SJSA1 (cell line): ENCODE measurements at regions not wholly inside any gene's neighbourhood (a gene's known extent, or its start where the extent isn't known, plus 50 kb on each side); places are given as distances from the start of the nearest gene placed in this dataset.
"Not testable (repeated sequence)": the region's sequence is repeated elsewhere in the genome, so short reads cannot be mapped to it uniquely, and the experiment has no call there.

Experiments used
- DNase-seq, 2 experiments: peaks; one replicate each; pipeline ENCODE4 v3.0.0-alpha.2; 2015 to 2020; ENCODE audit warnings: low spot score in 2 of 2, low read depth in 1 of 2
- H3K27ac ChIP-seq: fragments of 250-450 bp; sonication (Bioruptor Pico); 2 replicates; pipeline ENCODE4 v1.5.1; 2020; ENCODE audit warnings: mild to moderate bottlenecking, moderate library complexity
- H3K27me3 ChIP-seq: fragments of 250-450 bp; sonication (Bioruptor Pico); replicated peaks from 2 replicates; pipeline ENCODE4 v1.5.1; 2020; ENCODE audit warnings: mild to moderate bottlenecking, moderate library complexity
- H3K36me3 ChIP-seq: fragments of 250-450 bp; sonication (Bioruptor Pico); 2 replicates; pipeline ENCODE4 v1.5.1; 2020; ENCODE audit warnings: mild to moderate bottlenecking
- H3K4me1 ChIP-seq: fragments of 250-450 bp; sonication (Bioruptor Pico); replicated peaks from 2 replicates; pipeline ENCODE4 v1.6.1; 2021; ENCODE audit warnings: mild to moderate bottlenecking
- H3K4me3 ChIP-seq: fragments of 250-450 bp; sonication (Bioruptor Pico); 2 replicates; pipeline ENCODE4 v1.5.1; 2020; ENCODE audit warnings: mild to moderate bottlenecking
- H3K9me3 ChIP-seq: fragments of 250-450 bp; sonication (Bioruptor Pico); replicated peaks from 2 replicates; pipeline ENCODE4 v1.5.1; 2020; ENCODE audit warnings: mild to moderate bottlenecking

GRCh38 chr16:6827267-6827666 lies 505.4 kb upstream of the RBFOX1 start:
- Histone ChIP-seq H3K4me1 (no peaks in the 10 kb centered on the region), H3K27me3 (no peaks in the 10 kb centered on the region), H3K36me3 (no peaks in the 10 kb centered on the region), H3K27ac (no peak overlapping the region), H3K9me3 (no peaks in the 10 kb centered on the region; the same call in 1 of the 2 replicates), H3K4me3 (no peak overlapping the region)
- DNase-seq: no peak

- no peaks in the 10 kb centered on the region for H3K36me3 ChIP-seq
- no peak for DNase-seq
- no peaks in the 10 kb centered on the region; the same call in 1 of the 2 replicates for H3K9me3 ChIP-seq
- H3K27me3 ChIP-seq: no peaks in the 10 kb centered on the region
- H3K27ac ChIP-seq: no peak overlapping the region
- H3K4me3 ChIP-seq: no peak overlapping the region
- H3K4me1 ChIP-seq: no peaks in the 10 kb centered on the region
Measured at GRCh38 chr16:6822041-6822440, 510.6 kb upstream of the RBFOX1 start.

GRCh38 chr16:6804461-6804860 lies 528.2 kb upstream of the RBFOX1 start:
- Histone ChIP-seq H3K27me3 (no peaks in the 10 kb centered on the region), H3K27ac (no peak overlapping the region), H3K4me3 (no peak overlapping the region), H3K4me1 (no peaks in the 10 kb centered on the region), H3K9me3 (no peaks in the 10 kb centered on the region), H3K36me3 (no peaks in the 10 kb centered on the region)
- no peak for DNase-seq

- no peaks in the 10 kb centered on the region for H3K27me3 ChIP-seq
- H3K9me3 ChIP-seq: no peaks in the 10 kb centered on the region
- no peak for DNase-seq
- H3K36me3 ChIP-seq: no peaks in the 10 kb centered on the region
- H3K27ac ChIP-seq: no peak overlapping the region
- no peaks in the 10 kb centered on the region for H3K4me1 ChIP-seq
- H3K4me3 ChIP-seq: no peak overlapping the region
Measured at GRCh38 chr16:6803176-6803575, 529.5 kb upstream of the RBFOX1 start.

GRCh38 chr16:6797223-6797622 lies 535.4 kb upstream of the RBFOX1 start:
- H3K4me3 ChIP-seq: no peak overlapping the region
- no peak for DNase-seq
- H3K27ac ChIP-seq: no peak overlapping the region
- H3K4me1 ChIP-seq: no peaks in the 10 kb centered on the region
- H3K9me3 ChIP-seq: no peaks in the 10 kb centered on the region; the same call in 1 of the 2 replicates
- H3K36me3 ChIP-seq: no peaks in the 10 kb centered on the region
- H3K27me3 ChIP-seq: no peaks in the 10 kb centered on the region

GRCh38 chr16:6777624-6778023 lies 555.0 kb upstream of the RBFOX1 start:
- no peaks in the 10 kb centered on the region for H3K36me3 ChIP-seq
- H3K27ac ChIP-seq: no peak overlapping the region
- no peak for DNase-seq
- no peaks in the 10 kb centered on the region for H3K27me3 ChIP-seq
- no peak overlapping the region for H3K4me3 ChIP-seq
- H3K4me1 ChIP-seq: no peaks in the 10 kb centered on the region
- H3K9me3 ChIP-seq: no peaks in the 10 kb centered on the region; the same call in 1 of the 2 replicates

- Histone ChIP-seq H3K4me3 (no peak overlapping the region), H3K4me1 (no peaks in the 10 kb centered on the region), H3K27ac (no peak overlapping the region), H3K27me3 (no peaks in the 10 kb centered on the region), H3K9me3 (no peaks in the 10 kb centered on the region; the same call in 1 of the 2 replicates), H3K36me3 (no peaks in the 10 kb centered on the region)
- no peak for DNase-seq
Measured at GRCh38 chr16:6775712-6776111, 556.9 kb upstream of the RBFOX1 start.

GRCh38 chr16:6771956-6772355 lies 560.7 kb upstream of the RBFOX1 start:
- Histone ChIP-seq H3K4me3 (no peak overlapping the region), H3K27ac (no peak overlapping the region), H3K27me3 (no peaks in the 10 kb centered on the region), H3K9me3 (no peaks in the 10 kb centered on the region), H3K36me3 (no peaks in the 10 kb centered on the region), H3K4me1 (no peaks in the 10 kb centered on the region)
- DNase-seq: no peak

GRCh38 chr16:6753553-6753952 lies 579.1 kb upstream of the RBFOX1 start:
- Histone ChIP-seq H3K9me3 (0 out of 2 replicates have a peak, but pooled peaks cover 3% of the 10 kb centered on the region), H3K27ac (no peak overlapping the region), H3K27me3 (no peaks in the 10 kb centered on the region), H3K4me1 (no peaks in the 10 kb centered on the region), H3K4me3 (no peak overlapping the region), H3K36me3 (no peaks in the 10 kb centered on the region)
- no peak for DNase-seq

- Histone ChIP-seq H3K27ac (no peak overlapping the region), H3K4me1 (no peaks in the 10 kb centered on the region), H3K4me3 (no peak overlapping the region), H3K27me3 (no peaks in the 10 kb centered on the region), H3K9me3 (0 out of 2 replicates have a peak, but pooled peaks cover 3% of the 10 kb centered on the region), H3K36me3 (no peaks in the 10 kb centered on the region)
- DNase-seq: no peak
Measured at GRCh38 chr16:6751191-6751590, 581.5 kb upstream of the RBFOX1 start.

GRCh38 chr16:6749698-6750097 lies 582.9 kb upstream of the RBFOX1 start:
- no peak overlapping the region for H3K4me3 ChIP-seq
- peaks cover 3% of the 10 kb centered on the region; the same call in 1 of the 2 replicates for H3K9me3 ChIP-seq
- no peaks in the 10 kb centered on the region for H3K27me3 ChIP-seq
- no peaks in the 10 kb centered on the region for H3K36me3 ChIP-seq
- DNase-seq: no peak
- H3K4me1 ChIP-seq: no peaks in the 10 kb centered on the region
- no peak overlapping the region for H3K27ac ChIP-seq

GRCh38 chr16:6736302-6736701 lies 596.3 kb upstream of the RBFOX1 start:
- not testable (repeated sequence) for DNase-seq, H3K27ac ChIP-seq, H3K9me3 ChIP-seq, H3K4me1 ChIP-seq, H3K4me3 ChIP-seq, H3K27me3 ChIP-seq, H3K36me3 ChIP-seq

- Histone ChIP-seq H3K36me3 (no peaks in the 10 kb centered on the region), H3K4me1 (no peaks in the 10 kb centered on the region), H3K9me3 (no peaks in the 10 kb centered on the region), H3K27ac (no peak overlapping the region), H3K4me3 (no peak overlapping the region), H3K27me3 (no peaks in the 10 kb centered on the region)
- no peak for DNase-seq
Measured at GRCh38 chr16:6735631-6736030, 597.0 kb upstream of the RBFOX1 start.

GRCh38 chr16:6732166-6732565 lies 600.5 kb upstream of the RBFOX1 start:
- no peak overlapping the region for H3K27ac ChIP-seq
- DNase-seq: no peak
- H3K36me3 ChIP-seq: no peaks in the 10 kb centered on the region
- no peaks in the 10 kb centered on the region for H3K4me1 ChIP-seq
- H3K27me3 ChIP-seq: no peaks in the 10 kb centered on the region
- no peak overlapping the region for H3K4me3 ChIP-seq
- no peaks in the 10 kb centered on the region for H3K9me3 ChIP-seq

- Histone ChIP-seq H3K27me3 (no peaks in the 10 kb centered on the region), H3K27ac (no peak overlapping the region), H3K4me3 (no peak overlapping the region), H3K36me3 (no peaks in the 10 kb centered on the region), H3K4me1 (no peaks in the 10 kb centered on the region), H3K9me3 (no peaks in the 10 kb centered on the region)
- no peak for DNase-seq
Measured at GRCh38 chr16:6728381-6728780, 604.3 kb upstream of the RBFOX1 start.
